NCI-H748 (cell line): ENCODE measurements at regions not wholly inside any gene's neighbourhood (a gene's known extent, or its start where the extent isn't known, plus 50 kb on each side); places are given as distances from the start of the nearest gene placed in this dataset.
A peak's percentile ranks its signal among the peaks of the same experiment; 100 is the strongest.
"Not testable (repeated sequence)": the region's sequence is repeated elsewhere in the genome, so short reads cannot be mapped to it uniquely, and the experiment has no call there.

Experiments used
- DNase-seq: peaks from one replicate; lab custom pipeline; 2025; ENCODE audit not compliant: unreplicated experiment; lab: John Stamatoyannopoulos, UW

DNA sequence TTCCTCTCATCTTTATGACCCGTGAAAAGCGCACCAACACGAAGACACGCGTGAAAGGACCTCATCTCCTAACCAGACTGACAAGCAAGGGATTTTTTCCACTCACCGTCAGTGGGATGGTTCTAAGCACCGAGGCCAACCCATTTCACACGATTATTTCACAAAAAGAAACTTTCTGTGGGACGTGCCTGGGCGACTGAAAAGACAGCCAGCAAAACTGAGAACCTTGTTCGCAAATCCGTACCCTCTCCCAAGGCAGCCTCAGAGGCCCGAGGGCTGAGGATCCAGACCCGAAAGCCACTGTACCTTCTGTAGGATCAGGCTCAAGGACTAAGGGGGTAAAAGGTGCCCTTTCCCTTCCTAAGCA, 84.9 kb upstream of the METTL9 start:
- not testable (repeated sequence) for DNase-seq

DNA sequence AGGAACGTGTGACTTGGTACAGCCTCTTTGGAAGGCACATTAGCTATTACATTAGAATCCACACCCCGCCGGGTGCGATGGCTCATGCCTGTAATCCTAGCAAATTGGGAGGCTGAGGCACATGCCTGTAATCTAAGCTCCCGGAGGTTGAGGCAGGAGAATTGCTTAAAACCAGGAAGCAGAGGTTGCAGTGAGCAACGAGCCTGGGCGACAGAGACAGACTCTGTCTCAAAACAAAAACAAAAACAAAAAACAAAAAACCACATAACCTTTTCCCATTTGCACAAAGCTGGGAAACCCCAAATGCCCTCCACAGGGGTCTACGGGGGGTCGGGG, 82.7 kb upstream of the METTL9 start:
- DNase-seq: not testable (repeated sequence)

DNA sequence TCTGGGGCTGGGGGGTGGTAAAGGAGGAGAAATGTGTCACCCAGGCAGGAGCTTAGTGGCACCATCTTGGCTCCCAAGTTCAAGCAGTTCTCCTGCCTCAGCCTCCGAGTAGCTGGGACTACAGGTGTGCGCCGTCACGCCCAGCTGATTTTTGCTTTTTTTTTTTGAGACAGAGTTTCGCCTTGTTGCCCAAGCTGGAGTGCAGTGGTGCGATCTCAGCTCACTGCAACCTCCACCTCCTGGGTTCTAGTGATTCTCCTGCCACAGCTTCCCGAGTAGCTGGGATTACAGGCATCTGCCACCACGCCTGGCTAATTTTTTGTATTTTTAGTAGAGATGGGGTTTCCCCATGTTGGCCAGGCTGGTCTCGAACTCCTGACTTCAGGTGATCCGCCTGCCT, 82.1 kb upstream of the METTL9 start:
- not testable (repeated sequence) for DNase-seq

DNA sequence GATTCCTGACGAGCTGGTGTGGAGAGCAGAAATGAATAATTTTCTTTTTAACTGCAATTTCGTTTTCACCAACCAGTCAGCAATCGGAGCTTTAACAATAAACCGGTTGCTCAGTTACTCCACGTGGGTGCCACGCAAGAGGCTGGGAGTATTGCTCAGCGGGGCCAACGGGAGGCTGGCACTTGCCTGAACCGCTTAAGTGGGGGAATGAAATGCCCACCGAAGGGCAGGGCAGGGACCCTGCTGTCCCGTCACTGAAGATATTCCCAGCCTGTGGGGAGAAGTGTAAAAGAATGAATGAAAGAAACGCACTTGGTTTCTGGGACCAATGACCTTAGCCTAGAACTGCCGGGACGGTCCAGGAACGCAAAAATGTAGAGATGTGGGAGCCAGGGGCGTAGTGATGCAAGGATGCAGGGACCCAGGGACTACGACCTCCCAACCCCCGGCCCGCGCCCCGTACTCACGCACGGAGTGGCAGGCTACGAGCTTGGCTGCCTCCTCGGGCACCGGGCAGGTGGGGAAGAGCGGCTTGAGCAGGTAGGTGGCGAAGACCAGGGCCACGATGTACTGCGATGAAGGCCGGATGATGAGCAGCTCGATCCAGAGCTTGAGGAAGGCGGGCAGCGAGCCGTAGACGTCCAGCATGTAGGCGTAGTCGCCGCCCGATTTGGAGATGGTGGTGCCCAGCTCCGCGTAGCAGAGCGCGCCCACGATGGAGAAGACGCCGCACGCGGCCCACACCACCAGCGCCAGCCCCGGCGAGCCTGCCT, 79.8 kb upstream of the METTL9 start:
- not testable (repeated sequence) for DNase-seq

DNA sequence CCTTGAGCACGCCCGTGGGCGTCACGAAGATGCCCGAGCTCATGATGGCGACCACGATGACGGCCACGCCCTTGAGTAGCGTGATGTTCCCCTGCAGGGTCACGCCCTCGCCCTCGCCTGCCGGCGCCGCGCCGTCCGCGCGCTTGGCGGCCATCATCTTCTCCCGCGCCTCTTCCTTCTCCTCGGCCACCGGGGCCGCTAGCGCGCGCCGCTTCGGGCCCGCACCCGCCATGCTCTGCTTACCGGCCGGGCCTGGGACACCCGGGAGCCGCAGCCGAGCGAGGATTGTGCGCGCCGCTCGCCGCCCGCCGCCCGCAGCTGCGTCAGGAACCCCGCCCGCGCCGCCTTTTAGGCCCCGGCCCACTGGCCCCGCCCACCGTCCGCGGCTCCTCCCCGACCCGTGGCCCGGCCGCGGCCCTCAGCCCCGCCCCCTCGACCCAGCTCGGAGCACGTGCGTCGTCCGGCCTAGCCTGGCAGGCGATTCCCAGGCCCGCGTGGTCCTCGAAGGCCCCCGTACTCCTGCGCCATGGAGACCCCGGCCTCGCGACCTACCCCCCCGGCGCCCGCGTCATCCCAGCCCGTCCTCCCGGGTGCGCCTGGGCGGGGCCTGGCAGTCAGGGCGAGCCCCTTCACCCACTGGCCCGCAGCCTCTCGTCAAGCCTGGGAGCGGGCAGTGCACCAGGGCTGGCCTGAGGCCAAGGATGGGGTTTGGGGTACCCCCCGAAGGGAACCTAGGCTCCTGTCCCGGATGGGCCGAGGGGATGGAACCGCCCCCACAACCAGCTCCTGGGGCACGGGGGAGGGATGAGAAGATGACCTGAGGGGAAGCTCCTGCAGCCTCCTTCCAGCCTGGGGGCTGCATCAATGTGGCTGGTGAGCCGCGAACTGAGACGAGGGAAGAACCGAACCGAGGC, 79.0 kb upstream of the METTL9 start:
- DNase-seq: peak; percentile 92

DNA sequence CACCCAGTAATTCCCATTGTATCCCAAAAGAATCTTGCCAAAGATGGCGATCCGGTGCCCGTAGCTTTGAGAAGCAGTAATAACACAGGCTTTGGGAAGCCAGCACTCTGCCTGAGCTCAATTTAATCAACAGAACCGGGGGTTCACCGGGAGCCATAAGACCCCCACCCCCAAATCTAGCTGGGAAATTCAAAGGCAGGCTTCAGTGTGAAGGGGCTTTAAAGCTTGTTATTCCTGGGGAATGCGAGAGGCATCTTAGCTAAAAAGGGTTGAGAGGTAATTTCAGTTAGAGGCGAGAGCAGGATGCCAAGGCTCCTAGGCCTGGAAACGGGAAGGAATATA, 78.4 kb upstream of the METTL9 start:
- DNase-seq: not testable (repeated sequence)

DNA sequence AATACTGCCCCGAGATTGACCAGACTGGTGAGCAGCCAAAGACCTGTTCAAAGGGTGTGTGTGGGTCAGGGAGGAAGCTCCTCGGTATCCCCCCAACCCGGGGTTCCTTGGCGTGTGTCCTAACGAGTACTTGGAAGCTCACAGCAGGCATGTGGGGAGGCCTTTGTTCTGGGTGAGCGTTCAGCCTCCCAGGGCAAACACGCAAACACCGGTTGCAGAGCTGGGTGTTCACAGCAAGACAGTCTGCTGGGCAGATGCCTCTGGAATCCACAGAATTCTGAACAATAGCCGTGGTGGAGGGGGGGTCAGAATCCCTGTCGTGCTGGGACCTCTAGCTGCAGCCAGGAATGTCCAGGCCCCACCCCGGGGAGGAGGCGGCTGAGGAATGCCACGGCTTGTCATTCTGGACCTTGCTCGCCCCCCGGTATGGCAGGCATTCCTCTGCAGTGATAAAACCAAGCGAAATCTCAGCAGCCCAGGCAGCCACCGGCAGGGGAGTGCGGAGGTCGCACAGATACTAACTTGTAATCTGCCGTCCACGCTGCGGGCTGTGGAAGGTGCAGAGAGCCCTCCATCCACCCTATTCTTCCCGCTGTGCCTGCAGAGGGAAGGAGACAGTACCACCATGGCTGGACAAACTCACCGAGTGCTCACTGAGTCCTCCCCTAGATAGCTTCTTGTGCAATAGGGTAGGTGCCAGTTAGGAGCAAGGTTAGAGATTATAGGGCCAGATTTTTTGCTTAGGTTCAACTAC, 77.8 kb upstream of the METTL9 start:
- DNase-seq: not testable (repeated sequence)

DNA sequence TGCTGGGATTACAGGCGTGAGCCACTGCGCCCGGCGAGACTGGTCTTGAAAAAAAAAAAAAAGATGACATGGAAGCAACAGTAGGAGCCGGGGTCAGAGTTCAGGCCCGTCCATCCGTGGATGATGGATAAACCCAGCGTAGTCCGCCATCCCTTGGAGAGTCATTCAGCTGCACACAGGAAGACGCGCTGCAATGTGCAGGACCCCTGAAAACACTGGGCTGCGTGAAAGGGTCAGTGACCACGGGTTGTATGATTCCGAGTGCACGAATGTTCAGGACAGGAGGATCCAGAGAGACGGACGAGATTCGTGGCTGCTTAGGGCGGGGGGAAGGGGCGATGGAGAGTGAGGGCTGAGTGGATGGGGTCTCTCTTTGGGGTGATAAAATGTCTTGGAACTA, 76.5 kb upstream of the METTL9 start:
- DNase-seq: not testable (repeated sequence)

DNA sequence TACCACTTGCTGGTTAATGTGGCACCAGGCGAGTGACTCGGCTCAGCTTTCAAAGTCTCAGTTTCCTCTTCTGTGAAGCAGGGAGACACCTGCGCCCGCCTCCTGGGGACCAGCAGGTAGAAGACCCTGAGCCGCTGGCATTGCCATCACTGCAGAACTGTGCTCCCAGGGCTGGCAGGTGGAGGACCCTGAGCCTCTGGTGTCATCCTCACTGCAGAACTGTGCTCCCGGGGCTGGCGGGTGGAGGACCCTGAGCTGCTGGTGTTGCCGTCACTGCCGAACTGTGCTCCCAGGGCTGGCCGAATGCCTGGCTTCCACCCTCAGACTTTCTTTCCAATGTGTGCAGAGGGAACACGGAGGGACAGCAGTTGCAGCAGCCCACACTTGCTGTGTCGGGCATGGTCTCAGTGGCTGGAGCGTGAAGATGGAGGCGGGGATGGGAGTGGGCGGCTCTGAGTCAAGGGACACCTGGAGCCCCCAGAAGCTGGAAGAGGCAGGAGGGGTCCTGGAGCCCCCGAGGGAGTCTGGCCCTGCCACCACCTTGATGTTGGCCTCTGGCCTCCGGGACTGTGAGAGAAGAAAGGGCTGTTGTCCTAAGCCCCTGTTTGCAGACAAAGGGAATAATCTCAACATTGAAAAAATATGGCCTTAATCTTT, 75.8 kb upstream of the METTL9 start:
- no peak for DNase-seq

DNA sequence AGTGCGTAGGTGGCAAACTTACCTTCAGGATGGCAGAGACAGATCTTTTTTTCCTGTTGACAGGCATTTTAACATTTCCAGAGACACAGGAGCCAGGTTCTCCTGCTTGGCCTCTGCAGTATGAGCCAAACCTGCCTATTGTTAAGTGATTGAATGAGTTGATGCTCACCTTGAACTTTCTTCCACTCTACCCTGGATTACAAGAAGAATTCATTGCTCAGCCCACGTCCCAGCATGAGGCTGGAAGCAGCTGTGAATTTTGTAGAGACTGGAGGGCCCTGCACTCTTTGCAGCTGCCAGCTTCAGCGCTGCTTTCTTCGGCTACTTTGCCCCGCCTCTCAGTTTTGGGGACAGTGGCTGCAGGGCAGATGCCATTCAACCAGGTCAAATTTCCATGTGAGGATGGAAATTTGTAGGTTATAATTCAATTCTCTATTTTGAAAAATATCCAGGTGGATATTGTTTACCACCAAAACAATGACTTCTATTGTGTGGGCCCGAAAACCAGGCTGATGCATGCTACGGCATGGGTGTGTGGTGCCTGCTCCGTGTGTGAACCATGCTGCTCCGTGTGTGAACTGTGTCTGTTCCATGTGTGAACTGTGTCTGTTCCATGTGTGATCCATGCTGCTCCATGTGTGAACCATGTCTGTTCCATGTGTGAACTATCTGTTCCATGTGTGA, 75.2 kb upstream of the METTL9 start:
- no peak for DNase-seq

DNA sequence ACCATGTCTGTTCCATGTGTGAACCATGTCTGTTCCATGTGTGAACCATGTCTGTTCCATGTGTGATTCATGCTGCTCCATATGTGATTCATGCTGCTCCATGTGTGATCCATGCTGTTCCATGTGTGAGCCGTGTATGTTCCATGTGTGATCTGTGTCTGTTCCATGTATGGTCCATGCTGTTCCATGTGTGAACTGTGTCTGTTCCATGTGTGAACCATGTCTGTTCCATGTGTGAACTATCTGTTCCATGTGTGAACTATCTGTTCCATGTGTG, 74.7 kb upstream of the METTL9 start:
- DNase-seq: not testable (repeated sequence)

DNA sequence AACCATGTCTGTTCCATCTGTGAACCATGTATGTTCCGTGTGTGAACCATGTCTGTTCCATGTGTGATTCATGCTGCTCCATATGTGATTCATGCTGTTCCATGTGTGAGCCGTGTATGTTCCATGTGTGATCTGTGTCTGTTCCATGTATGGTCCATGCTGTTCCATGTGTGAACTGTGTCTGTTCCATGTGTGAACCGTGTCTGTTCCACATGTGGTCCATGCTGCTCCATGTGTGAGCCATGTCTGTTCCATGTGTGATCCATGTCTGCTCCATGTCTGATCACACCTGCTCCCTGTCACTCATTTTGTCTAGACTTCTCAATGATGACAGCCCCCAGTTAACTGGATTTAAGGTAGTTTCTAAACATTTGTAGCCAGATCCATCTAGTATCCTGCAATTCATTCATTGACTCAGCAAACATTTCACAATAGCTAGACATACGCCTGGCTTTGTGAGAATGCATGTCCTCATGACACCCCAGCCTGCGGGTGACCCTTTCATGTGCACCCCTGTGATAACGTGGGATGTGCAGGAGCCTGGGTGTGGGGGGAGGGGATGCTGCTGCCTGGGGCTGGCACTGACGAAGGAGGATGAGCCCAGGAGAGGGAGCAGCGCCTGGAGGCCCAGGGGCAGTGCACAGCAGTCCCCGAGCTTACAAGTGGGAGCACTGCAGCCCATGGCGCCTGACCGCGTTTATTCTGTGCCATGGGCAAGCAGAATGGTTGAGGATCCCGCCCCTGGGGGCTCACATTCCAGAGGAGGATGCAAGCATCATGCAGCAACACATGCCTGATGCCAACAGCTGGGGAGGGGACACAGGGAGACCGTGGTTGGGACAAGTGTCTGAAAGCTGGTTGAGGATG, 74.1 kb upstream of the METTL9 start:
- DNase-seq: not testable (repeated sequence)

DNA sequence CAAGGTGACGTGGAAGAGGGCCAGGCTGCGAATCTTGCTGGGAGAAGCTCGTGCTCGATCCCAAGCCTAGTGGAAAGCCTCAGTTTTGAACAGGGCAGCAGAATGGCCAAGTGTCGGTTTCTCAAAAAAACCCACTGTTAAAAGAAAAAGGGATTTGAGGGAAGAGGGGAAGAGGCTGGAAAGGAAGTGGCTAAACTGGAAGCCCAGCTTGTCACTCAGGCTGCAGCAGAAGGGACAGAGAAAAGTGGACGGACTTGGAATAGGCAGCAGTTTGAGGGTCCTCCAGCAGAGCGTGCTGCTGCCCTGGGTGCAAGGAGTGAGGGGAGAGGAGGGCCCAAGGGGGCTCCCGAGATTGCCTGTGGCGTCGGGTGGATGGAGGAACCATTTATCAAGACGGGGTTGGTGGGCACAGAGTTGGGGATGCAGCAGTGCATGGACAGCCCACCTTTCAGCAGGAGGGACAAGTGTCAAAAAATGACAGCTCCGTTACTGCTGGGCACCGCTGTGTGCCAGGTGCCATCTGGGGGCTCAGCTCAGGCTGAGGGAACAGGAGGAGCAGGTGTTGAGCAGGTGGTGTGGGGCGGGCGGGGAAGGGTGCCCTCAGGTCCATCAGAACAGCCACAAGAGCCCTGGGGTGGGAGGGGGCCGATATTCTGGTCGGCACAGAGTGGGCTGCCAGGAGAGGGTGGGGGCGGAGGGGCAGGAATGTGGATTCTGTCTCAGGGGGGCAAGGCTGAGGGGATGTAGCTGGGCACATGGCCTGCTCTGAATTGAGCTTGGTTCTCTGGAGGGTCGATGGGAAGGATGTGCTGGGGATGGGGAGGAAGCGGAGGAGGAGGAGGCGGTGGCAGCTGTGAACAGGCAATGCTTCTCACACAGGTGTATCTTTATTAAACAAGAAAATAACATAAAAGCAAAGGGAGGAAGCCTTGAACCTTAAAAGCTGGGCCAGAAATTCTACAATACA, 73.1 kb upstream of the METTL9 start:
- DNase-seq: peak; percentile 35

DNA sequence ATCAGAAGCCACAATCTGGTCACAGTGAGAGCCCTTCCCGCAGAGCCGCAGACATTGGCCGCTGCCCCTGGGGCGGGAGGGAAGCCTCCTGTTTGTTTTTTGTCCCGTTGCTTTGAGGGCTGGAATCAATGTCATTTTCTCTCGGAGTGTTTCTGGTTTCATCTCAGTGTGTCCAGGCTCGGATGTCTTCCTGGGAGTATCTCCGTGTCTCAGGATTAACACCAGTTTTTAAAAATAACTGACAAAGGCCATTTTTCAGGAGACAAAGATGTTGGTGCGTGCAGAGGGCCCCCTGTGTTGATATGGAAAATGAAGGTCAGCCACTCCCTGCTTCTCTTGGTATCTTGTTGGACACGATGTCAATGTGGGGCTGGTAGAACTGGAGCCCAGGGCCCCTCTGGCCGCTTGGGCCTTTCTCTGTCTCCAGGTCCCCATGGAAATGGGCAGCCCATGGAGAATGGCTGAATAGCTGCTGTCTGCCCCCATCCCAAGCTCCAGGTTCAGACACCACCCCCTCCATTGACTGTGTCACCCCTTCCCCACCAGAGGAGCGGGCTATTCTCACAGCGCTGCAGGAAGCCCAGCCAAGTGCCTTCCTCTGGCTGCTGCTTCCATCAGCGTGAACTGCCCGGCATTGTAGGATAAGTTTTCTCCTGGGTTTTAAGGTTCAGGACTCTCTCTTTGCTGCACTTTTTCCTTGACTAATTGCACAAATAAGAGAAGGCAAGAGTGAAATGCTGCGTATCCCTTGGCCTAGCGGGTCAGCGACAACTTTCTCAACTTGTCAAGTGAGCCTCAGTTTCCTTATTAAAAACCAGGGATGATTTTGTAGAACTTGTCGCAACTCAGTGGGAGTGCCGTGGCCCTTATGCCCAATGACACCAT, 72.2 kb upstream of the METTL9 start:
- no peak for DNase-seq

DNA sequence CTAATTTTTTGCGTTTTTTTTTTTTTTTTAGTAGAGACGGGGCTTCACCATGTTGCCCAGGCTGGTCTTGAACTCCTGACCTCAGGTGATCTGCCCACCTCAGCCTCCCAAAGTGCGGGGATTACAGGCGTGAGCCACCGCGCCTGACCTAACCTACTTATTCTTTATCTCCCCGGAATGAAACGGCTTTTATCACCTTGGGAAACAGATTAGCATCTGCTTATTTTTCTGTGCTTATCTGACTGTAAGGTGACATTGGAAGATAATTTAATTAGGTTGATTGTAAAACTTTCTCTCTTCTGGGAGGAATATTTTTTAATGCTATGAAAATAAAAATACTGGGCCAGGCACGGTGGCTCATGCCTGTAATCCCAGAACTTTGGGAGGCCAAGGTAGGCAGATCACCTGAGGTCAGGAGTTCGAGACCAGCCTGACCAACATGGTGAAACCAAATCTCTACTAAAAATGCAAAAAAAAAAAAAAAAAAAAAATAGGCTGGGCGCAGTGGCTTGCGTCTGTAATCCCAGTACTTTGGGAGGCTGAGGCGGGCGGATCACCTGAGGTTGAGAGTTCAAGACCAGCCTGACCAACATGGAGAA, 70.2 kb upstream of the METTL9 start:
- not testable (repeated sequence) for DNase-seq

DNA sequence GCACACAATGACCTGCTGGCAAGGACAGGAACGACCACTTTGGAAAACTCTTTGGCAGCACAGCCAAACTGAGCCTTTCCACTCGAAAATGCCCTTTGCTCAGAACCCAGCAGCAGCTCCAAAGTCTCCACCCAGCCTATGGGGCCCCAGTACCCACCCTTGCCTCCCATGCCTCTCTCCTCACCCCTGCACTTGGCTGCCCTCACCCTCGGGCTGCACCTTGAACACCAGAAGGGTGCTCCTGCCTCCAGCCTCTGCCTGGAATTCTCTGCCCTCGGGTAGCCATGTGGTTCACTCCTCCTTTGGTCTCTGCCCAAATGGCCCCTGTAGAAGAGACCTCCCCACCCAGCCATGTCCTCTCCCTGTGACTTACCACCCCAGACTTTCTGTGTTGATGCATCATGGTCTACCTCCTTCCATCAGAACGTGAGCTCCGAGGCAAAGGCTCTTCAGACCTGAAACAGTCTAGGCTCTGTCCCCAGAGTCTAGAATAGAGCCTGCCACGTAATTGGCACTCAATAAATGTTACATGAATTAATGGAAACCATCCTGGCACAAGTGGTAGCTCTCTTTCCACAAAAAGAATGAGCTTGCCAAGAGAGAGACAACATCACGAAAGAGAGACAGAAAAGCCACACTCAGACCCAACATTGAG, 68.5 kb upstream of the METTL9 start:
- DNase-seq: not testable (repeated sequence)

DNA sequence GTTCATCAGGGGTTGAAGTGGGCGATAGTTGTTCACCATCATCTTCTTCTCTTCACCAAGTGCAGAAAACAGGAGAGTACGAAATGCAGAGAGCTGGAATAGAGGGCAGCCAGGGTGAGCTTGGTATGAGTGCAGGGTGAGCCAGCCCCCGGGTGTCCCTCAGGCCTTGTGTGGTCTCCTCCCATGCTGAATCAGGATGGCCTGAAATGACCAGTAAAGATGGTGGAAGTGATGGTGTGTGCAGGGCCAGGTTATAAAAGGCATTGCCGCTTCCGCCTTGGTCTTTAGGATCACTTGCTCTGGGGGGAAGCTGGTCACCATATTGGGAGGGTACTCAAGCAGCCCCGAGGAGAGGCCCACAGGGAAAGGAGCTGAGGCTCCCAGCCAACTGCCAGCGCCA, 66.4 kb upstream of the METTL9 start:
- DNase-seq: not testable (repeated sequence)
